Neural cell (in vitro differentiated cells): ENCODE measurements at regions not wholly inside any gene's neighbourhood (a gene's known extent, or its start where the extent isn't known, plus 50 kb on each side); places are given as distances from the start of the nearest gene placed in this dataset.

Experiments used
- H2AFZ ChIP-seq: fragments of 200-600, 300-800 bp; sonication (generic), shearing (Covaris generic); 2 replicates; pipeline ENCODE4 v1.6.0; 2014; ENCODE audit warnings: low read depth, mild to moderate bottlenecking, antibody characterized with exemption, low read length, moderate library complexity
- H3F3A ChIP-seq: fragments of 200-600 bp; shearing (Covaris generic); 2 replicates; pipeline ENCODE4 v1.6.1; 2016; ENCODE audit warnings: mild to moderate bottlenecking, moderate library complexity, mixed read lengths, antibody characterized with exemption, low read length; ENCODE audit not compliant: insufficient read depth, poor library complexity, severe bottlenecking
- H3K27ac ChIP-seq: fragments of 200-600, 300-800 bp; sonication (generic), shearing (Covaris generic); 2 replicates; pipeline ENCODE4 v1.5.1; 2014; ENCODE audit warnings: mild to moderate bottlenecking, low read length, moderate library complexity
- H3K27me3 ChIP-seq: fragments of 300-800, 200-600 bp; sonication (generic), shearing (Covaris generic); 2 replicates; pipeline ENCODE4 v1.6.0; 2014; ENCODE audit warnings: mild to moderate bottlenecking, low read depth, low read length, moderate library complexity; ENCODE audit not compliant: insufficient read depth
- H3K36me3 ChIP-seq: fragments of 300-800, 200-600 bp; sonication (generic), shearing (Covaris generic); 2 replicates; pipeline ENCODE4 v1.5.1; 2014; ENCODE audit warnings: mild to moderate bottlenecking, antibody characterized with exemption, low read length, moderate library complexity; ENCODE audit not compliant: insufficient read depth
- H3K4me2 ChIP-seq: fragments of 300-800, 200-600 bp; sonication (generic), shearing (Covaris generic); 2 replicates; pipeline ENCODE4 v1.6.0; 2014; ENCODE audit warnings: mild to moderate bottlenecking, low read length
- H3K4me3 ChIP-seq: fragments of 300-800, 200-600 bp; sonication (generic), shearing (Covaris generic); 2 replicates; pipeline ENCODE4 v1.5.1; 2014; ENCODE audit warnings: mild to moderate bottlenecking, low read length, moderate library complexity
- H3K79me2 ChIP-seq: fragments of 200-600 bp; shearing (Covaris generic); replicated peaks from 2 replicates; pipeline ENCODE4 v1.6.0; 2014; ENCODE audit warnings: mild to moderate bottlenecking, low read length, moderate library complexity; ENCODE audit not compliant: insufficient read depth
- H3K9ac ChIP-seq: fragments of 300-800, 200-600 bp; sonication (generic), shearing (Covaris generic); 2 replicates; pipeline ENCODE4 v1.6.1; 2016; ENCODE audit warnings: mild to moderate bottlenecking, low read length, mixed read lengths
- H3K9me2 ChIP-seq: fragments of 200-600 bp; shearing (Covaris generic); 2 replicates; pipeline ENCODE4 v1.6.1; 2016; ENCODE audit warnings: mild to moderate bottlenecking, low read length, mixed read lengths; ENCODE audit not compliant: insufficient read depth
- H3K9me3 ChIP-seq: fragments of 200-600, 300-800 bp; sonication (generic), shearing (Covaris generic); 2 replicates; pipeline ENCODE4 v1.6.1; 2016; ENCODE audit warnings: mild to moderate bottlenecking, mixed run types, low read length, moderate library complexity, mixed read lengths
- H4K20me1 ChIP-seq: fragments of 200-600 bp; shearing (Covaris generic); 2 replicates; pipeline ENCODE4 v1.6.1; 2016; ENCODE audit warnings: mild to moderate bottlenecking, mixed run types; ENCODE audit not compliant: insufficient read depth
- CTCF ChIP-seq: fragments of 450-650 bp; IDR thresholded peaks from 2 replicates; pipeline ENCODE4 v1.5.1; 2014; ENCODE audit warnings: antibody characterized with exemption, mild to moderate bottlenecking, moderate library complexity; ENCODE audit not compliant: poor library complexity, severe bottlenecking
- EP300 ChIP-seq: fragments of 450-650 bp; conservative IDR thresholded peaks from 2 replicates; pipeline ENCODE4 v1.6.1; 2014; ENCODE audit warnings: antibody characterized with exemption, mild to moderate bottlenecking, moderate library complexity; ENCODE audit not compliant: poor library complexity, severe bottlenecking
- EZH2 ChIP-seq: fragments of 200-600, 300-800 bp; shearing (Covaris generic), sonication (generic); IDR thresholded peaks from 2 replicates; pipeline ENCODE4 v1.6.1; 2014; ENCODE audit warnings: antibody characterized with exemption, low read length, borderline replicate concordance, mild to moderate bottlenecking; ENCODE audit not compliant: insufficient read depth, poor library complexity, severe bottlenecking
- MXI1 ChIP-seq: fragments of 450-650 bp; conservative IDR thresholded peaks from 2 replicates; pipeline ENCODE4 v1.6.1; 2014; ENCODE audit warnings: antibody characterized with exemption, mild to moderate bottlenecking; ENCODE audit not compliant: poor library complexity, severe bottlenecking
- POLR2AphosphoS5 ChIP-seq: IDR thresholded peaks from 2 replicates; pipeline ENCODE4 v1.6.1; 2012
- RAD21 ChIP-seq: fragments of 450-650 bp; conservative IDR thresholded peaks from 2 replicates; pipeline ENCODE4 v1.6.1; 2014; ENCODE audit warnings: antibody characterized with exemption, mild to moderate bottlenecking, moderate library complexity
- REST ChIP-seq: IDR thresholded peaks from 2 replicates; pipeline ENCODE4 v1.6.1; 2012; ENCODE audit warnings: borderline replicate concordance
- SMC3 ChIP-seq: fragments of 450-650 bp; conservative IDR thresholded peaks from 2 replicates; pipeline ENCODE4 v1.6.1; 2014; ENCODE audit warnings: antibody characterized with exemption, mild to moderate bottlenecking, moderate library complexity; ENCODE audit not compliant: poor library complexity
- TAF1 ChIP-seq: IDR thresholded peaks from 2 replicates; pipeline ENCODE4 v1.6.1; 2012; ENCODE audit warnings: low read depth

- Histone ChIP-seq H3K4me2 (no peak overlapping the region), H3K9me2 (no peaks in the 10 kb centered on the region), H3K9me3 (no peaks in the 10 kb centered on the region), H3K27me3 (no peaks in the 10 kb centered on the region), H3K27ac (no peak overlapping the region), H2AFZ (no peak overlapping the region), H3K79me2 (no peaks in the 10 kb centered on the region), H3K36me3 (no peaks in the 10 kb centered on the region), H3F3A (peaks cover 4% of the 10 kb centered on the region), H3K9ac (no peak overlapping the region), H3K4me3 (no peak overlapping the region), H4K20me1 (no peaks in the 10 kb centered on the region)
- no peak for TF ChIP-seq REST
- TF ChIP-seq EZH2: no peak
- no peak for TF ChIP-seq EP300
- TF ChIP-seq SMC3: no peak
- TF ChIP-seq TAF1: no peak
- TF ChIP-seq RAD21: no peak
- TF ChIP-seq CTCF: no peak
- TF ChIP-seq MXI1: no peak
- no peak for TF ChIP-seq POLR2AphosphoS5
Measured at GRCh38 chr5:125981016-125981415, 442.2 kb upstream of the GRAMD2B start.

- Histone ChIP-seq H3K4me3 (no peak overlapping the region), H3K9ac (no peak overlapping the region), H3K27ac (no peak overlapping the region), H3K79me2 (no peaks in the 10 kb centered on the region), H3F3A (no peaks in the 10 kb centered on the region), H4K20me1 (no peaks in the 10 kb centered on the region), H3K27me3 (no peaks in the 10 kb centered on the region), H3K4me2 (no peak overlapping the region), H3K9me3 (no peaks in the 10 kb centered on the region), H3K36me3 (no peaks in the 10 kb centered on the region), H2AFZ (no peak overlapping the region), H3K9me2 (no peaks in the 10 kb centered on the region)
- TF ChIP-seq SMC3 (no peak), REST (no peak), POLR2AphosphoS5 (no peak), RAD21 (no peak), EZH2 (no peak), CTCF (no peak), EP300 (no peak), MXI1 (no peak), TAF1 (no peak)
Measured at GRCh38 chr5:125987677-125988255, 435.4 kb upstream of the GRAMD2B start.
